IMR-90 (cell line): ENCODE measurements at regions not wholly inside any gene's neighbourhood (a gene's known extent, or its start where the extent isn't known, plus 50 kb on each side); places are given as distances from the start of the nearest gene placed in this dataset.
A peak's percentile ranks its signal among the peaks of the same experiment; 100 is the strongest.

Experiments used
- ATAC-seq: fragments of 200-7000 bp; cut with Tn5 transposase; 2 replicates; pipeline ENCODE4 v1.9.1; 2020; ENCODE audit warnings: low read depth, mild to moderate bottlenecking, moderate library complexity
- BruUV-seq: library from RNA; stranded (reverse); fragments of 400-500 nt; replicated peaks from 2 replicates; lab custom pipeline; 2021; lab: Mats Ljungman, UMichigan
- CTCF ChIA-PET: fragments of 300-600 bp; formaldehyde crosslinking; extraction: SDS; loops from one replicate; lab custom pipeline; 2021; ENCODE audit warnings: antibody characterized with exemption; lab: Yijun Ruan, JAX
- POLR2A ChIA-PET: fragments of 300-600 bp; sonication (Branson Sonifier 250); formaldehyde crosslinking; loops from one replicate; lab custom pipeline; 2022; ENCODE audit warnings: antibody characterized with exemption; ENCODE audit not compliant: unreplicated experiment; lab: Charles Lee
- DNase-seq: peaks from one replicate; pipeline ENCODE4 v3.0.0; 2013
- H2AFZ ChIP-seq: replicated peaks from 2 replicates; pipeline ENCODE3; 2013; ENCODE audit warnings: low read length, mild to moderate bottlenecking; ENCODE audit not compliant: poor library complexity
- H2AK5ac ChIP-seq: 2 replicates; pipeline ENCODE4 v1.6.1; 2013; ENCODE audit warnings: low read depth, low read length, inconsistent platforms
- H2AK9ac ChIP-seq: replicated peaks from 2 replicates; pipeline ENCODE3; 2013; ENCODE audit warnings: mild to moderate bottlenecking, low read depth, low read length, moderate library complexity; ENCODE audit not compliant: poor library complexity
- H2BK120ac ChIP-seq: 2 replicates; pipeline ENCODE4 v1.6.1; 2013; ENCODE audit warnings: low read depth, low read length, inconsistent platforms
- H2BK15ac ChIP-seq: 3 replicates; pipeline ENCODE4 v1.6.1; 2013; ENCODE audit warnings: low read depth, low read length, inconsistent platforms
- H2BK20ac ChIP-seq: 2 replicates; pipeline ENCODE4 v1.6.1; 2013; ENCODE audit warnings: low read depth, mild to moderate bottlenecking, inconsistent platforms, low read length, moderate library complexity
- H2BK5ac ChIP-seq: 2 replicates; pipeline ENCODE4 v1.6.1; 2013; ENCODE audit warnings: mild to moderate bottlenecking, low read depth, low read length, inconsistent platforms; ENCODE audit not compliant: poor library complexity, severe bottlenecking
- H3K14ac ChIP-seq: replicated peaks from 2 replicates; pipeline ENCODE4 v1.6.1; 2013; ENCODE audit warnings: low read depth, low read length, inconsistent platforms
- H3K18ac ChIP-seq: 2 replicates; pipeline ENCODE4 v1.6.1; 2013; ENCODE audit warnings: low read depth, low read length, control low read depth
- H3K23ac ChIP-seq: 2 replicates; pipeline ENCODE4 v1.6.1; 2013; ENCODE audit warnings: low read depth, low read length, inconsistent platforms
- H3K27ac ChIP-seq: 2 replicates; pipeline ENCODE4 v1.5.1; 2013; ENCODE audit warnings: mild to moderate bottlenecking, control low read depth, low read length; ENCODE audit not compliant: insufficient read depth
- H3K27me3 ChIP-seq: 2 replicates; pipeline ENCODE4 v1.6.1; 2013; ENCODE audit warnings: low read length; ENCODE audit not compliant: control insufficient read depth, insufficient read depth
- H3K36me3 ChIP-seq: 2 replicates; pipeline ENCODE4 v1.6.1; 2013; ENCODE audit warnings: low read length, mixed read lengths; ENCODE audit not compliant: control insufficient read depth, insufficient read depth
- H3K4ac ChIP-seq: 2 replicates; pipeline ENCODE4 v1.6.1; 2013; ENCODE audit warnings: low read depth, low read length, inconsistent platforms
- H3K4me1 ChIP-seq: 2 replicates; pipeline ENCODE4 v1.6.1; 2013; ENCODE audit warnings: low read length, mixed read lengths; ENCODE audit not compliant: control insufficient read depth, insufficient read depth
- H3K4me2 ChIP-seq: 2 replicates; pipeline ENCODE4 v1.6.1; 2013; ENCODE audit warnings: low read depth, mild to moderate bottlenecking, control low read depth, low read length, moderate library complexity
- H3K4me3 ChIP-seq: 2 replicates; pipeline ENCODE4 v1.5.1; 2013; ENCODE audit warnings: low read depth, mild to moderate bottlenecking, control low read depth, low read length, moderate library complexity; ENCODE audit not compliant: insufficient read depth
- H3K56ac ChIP-seq: 2 replicates; pipeline ENCODE4 v1.6.1; 2013; ENCODE audit warnings: low read length, inconsistent platforms; ENCODE audit not compliant: insufficient read depth; ENCODE audit errors: extremely low read depth
- H3K79me1 ChIP-seq, 2 experiments: 2 replicates each; pipeline ENCODE4 v1.6.1; 2013; ENCODE audit warnings: low read length in 2 of 2, inconsistent platforms in 1 of 2, low read depth in 1 of 2
- H3K9ac ChIP-seq: 2 replicates; pipeline ENCODE4 v1.6.1; 2013; ENCODE audit warnings: low read depth, low read length, control low read depth
- H3K9me1 ChIP-seq: 2 replicates; pipeline ENCODE4 v1.6.1; 2013; ENCODE audit warnings: low read length, inconsistent platforms; ENCODE audit not compliant: insufficient read depth
- H3K9me3 ChIP-seq: 2 replicates; pipeline ENCODE4 v1.6.1; 2013; ENCODE audit warnings: low read length; ENCODE audit not compliant: control insufficient read depth, insufficient read depth
- H4K20me1 ChIP-seq: 2 replicates; pipeline ENCODE4 v1.6.1; 2013; ENCODE audit warnings: low read length, inconsistent platforms; ENCODE audit not compliant: insufficient read depth
- H4K5ac ChIP-seq: 2 replicates; pipeline ENCODE4 v1.6.1; 2013; ENCODE audit warnings: mild to moderate bottlenecking, low read depth, low read length, control low read depth
- H4K8ac ChIP-seq, 2 experiments: 2 replicates each; pipeline ENCODE4 v1.6.1; 2013; ENCODE audit warnings: low read depth in 2 of 2, low read length in 2 of 2, control low read depth in 1 of 2, inconsistent platforms in 1 of 2
- H4K91ac ChIP-seq: 2 replicates; pipeline ENCODE4 v1.6.1; 2013; ENCODE audit warnings: low read depth, low read length, inconsistent platforms; ENCODE audit not compliant: insufficient read depth
- BHLHE40 ChIP-seq: fragments of 150-350 bp; IDR thresholded peaks from 2 replicates; pipeline ENCODE4 v1.6.1; 2016; ENCODE audit warnings: mild to moderate bottlenecking, low read depth, low read length
- CEBPB ChIP-seq: IDR thresholded peaks from 2 replicates; pipeline ENCODE4 v1.6.1; 2012; ENCODE audit warnings: low read depth, low read length, improper control_type of control experiment
- CHD1 ChIP-seq: IDR thresholded peaks from 2 replicates; pipeline ENCODE4 v1.6.1; 2012; ENCODE audit warnings: low read depth, low read length, improper control_type of control experiment
- CTCF ChIP-seq: conservative IDR thresholded peaks from 2 replicates; pipeline ENCODE4 v1.5.1; 2012; ENCODE audit warnings: mild to moderate bottlenecking, low read depth, low read length, improper control_type of control experiment
- ELK1 ChIP-seq: fragments of 150-350 bp; IDR thresholded peaks from 2 replicates; pipeline ENCODE4 v1.6.1; 2016; ENCODE audit warnings: low read depth, mild to moderate bottlenecking, low read length, moderate library complexity, borderline replicate concordance
- MAFK ChIP-seq: IDR thresholded peaks from 2 replicates; pipeline ENCODE4 v1.6.1; 2012; ENCODE audit warnings: low read depth, low read length, improper control_type of control experiment
- MAZ ChIP-seq: IDR thresholded peaks from 2 replicates; pipeline ENCODE4 v1.6.1; 2012; ENCODE audit warnings: low read depth, mild to moderate bottlenecking, low read length, improper control_type of control experiment, moderate library complexity, borderline replicate concordance
- MXI1 ChIP-seq: IDR thresholded peaks from 2 replicates; pipeline ENCODE4 v1.6.1; 2012; ENCODE audit warnings: low read depth, mild to moderate bottlenecking, low read length, moderate library complexity, borderline replicate concordance
- NFE2L2 ChIP-seq: fragments of 150-350 bp; IDR thresholded peaks from 2 replicates; pipeline ENCODE4 v1.6.1; 2016; ENCODE audit warnings: low read depth, mild to moderate bottlenecking, low read length
- POLR2A ChIP-seq: IDR thresholded peaks from 2 replicates; pipeline ENCODE4 v1.6.1; 2012; ENCODE audit warnings: mild to moderate bottlenecking, low read depth, low read length
- RAD21 ChIP-seq: IDR thresholded peaks from 2 replicates; pipeline ENCODE4 v1.6.1; 2012; ENCODE audit warnings: low read length, improper control_type of control experiment
- RCOR1 ChIP-seq: IDR thresholded peaks from 2 replicates; pipeline ENCODE4 v1.6.1; 2012; ENCODE audit warnings: mild to moderate bottlenecking, low read length, improper control_type of control experiment; ENCODE audit not compliant: insufficient replicate concordance
- SMC3 ChIP-seq: fragments of 150-350 bp; IDR thresholded peaks from 2 replicates; pipeline ENCODE4 v1.6.1; 2016; ENCODE audit warnings: low read depth, mild to moderate bottlenecking, antibody characterized with exemption, low read length, moderate library complexity
- USF2 ChIP-seq: fragments of 150-350 bp; IDR thresholded peaks from 2 replicates; pipeline ENCODE4 v1.6.1; 2017; ENCODE audit warnings: mild to moderate bottlenecking, antibody characterized with exemption, low read length, low read depth
- WGBS, 2 experiments: methylation state at CpG; one replicate each; pipeline versions ENCODE4 v1.1.5 to v1.1.7; 2013; ENCODE audit warnings: missing lambda C conversion rate in 2 of 2; ENCODE audit not compliant: insufficient read length in 1 of 2; ENCODE audit errors: extremely low coverage in 2 of 2; 5-methylcytosine and 5-hydroxymethylcytosine counted together
- dilution Hi-C: fragments of 300-500 bp; cut with HindIII; formaldehyde crosslinking; loops from one replicate; pipeline ENCODE4 v1.14.3; 2018; ENCODE audit warnings: low sequenced_read_pairs; ENCODE audit not compliant: unreplicated experiment
- in situ Hi-C: fragments of 300-500 bp; cut with MboI; formaldehyde crosslinking; loops from 3 replicates; pipeline ENCODE4 v1.14.3; 2019; ENCODE audit warnings: low sequenced_read_pairs, inconsistent platforms, mixed read lengths
- intact Hi-C: fragments of 100-400 bp; cut with micrococcal nuclease; formaldehyde crosslinking; loops from 2 replicates; pipeline ENCODE4 v1.10.0; 2022

GRCh38 chr20:12925210-12925755 is 83.5 kb upstream of the SPTLC3 start:
- H3K9me3 ChIP-seq = no peaks in the 10 kb centered on the region

More at GRCh38 chr20:12925210-12925755, 83.5 kb upstream of the SPTLC3 start:
- Histone ChIP-seq H2AFZ (peak overlapping the region; percentile 66), H2BK20ac (peak overlapping the region; percentile 10; the same call in 1 of the 2 replicates), H2AK9ac (peak overlapping the region; percentile 15), H3K4me3 (no peak overlapping the region), H3K27ac (no peak overlapping the region), H4K5ac (no peak overlapping the region; the same call in 1 of the 2 replicates), H3K27me3 (peaks cover 2% of the 10 kb centered on the region; the same call in 1 of the 2 replicates), H3K4me2 (no peak overlapping the region; the same call in 1 of the 2 replicates), H3K9ac (no peak overlapping the region), H4K20me1 (no peaks in the 10 kb centered on the region), H2BK15ac (no peak overlapping the region), H3K56ac (no peak overlapping the region), H4K91ac (no peak overlapping the region), H2AK5ac (no peak overlapping the region), H3K36me3 (no peaks in the 10 kb centered on the region), H4K8ac (no peak overlapping the region), H3K14ac (no peak overlapping the region), H3K18ac (no peak overlapping the region), H3K9me1 (0 out of 2 replicates have a peak, but pooled peaks cover 3% of the 10 kb centered on the region), H2BK120ac (0 out of 2 replicates have a peak overlapping the region, but pooled peaks have one; percentile 20), H2BK5ac (no peak overlapping the region), H3K79me1 (no peaks in the 10 kb centered on the region), H3K4ac (no peak overlapping the region), H3K23ac (no peak overlapping the region), H3K4me1 (peaks cover 17% of the 10 kb centered on the region)
- intact Hi-C loops = loop anchor here (1.0 to 5.0 kb wide), 4 partner anchors 41 to 1250 kb away; no protein-coding TSS in a partner anchor
- no TSS peak for BruUV-seq
- ChIA-PET CTCF (interaction anchor here (0.6 to 3.7 kb wide), 5 partner anchors 10 to 185 kb away, joined by 3 to 24 read pairs (median 4); no protein-coding TSS in a partner anchor), POLR2A (no interaction called here)
- no CpG with 5 or more reads among the region's 7 CpGs for WGBS, 2 experiments
- no peak for TF ChIP-seq MXI1
- no peak for TF ChIP-seq ELK1
- TF ChIP-seq CEBPB = no peak
- peak; percentile 98 for TF ChIP-seq RAD21
- TF ChIP-seq MAFK = 0 out of 2 replicates have a peak, but pooled peaks have one; percentile 2
- TF ChIP-seq MAZ = peak; percentile 45
- peak; percentile 100 for TF ChIP-seq CTCF
- TF ChIP-seq USF2 = no peak
- no peak for TF ChIP-seq NFE2L2
- TF ChIP-seq SMC3 = peak; percentile 92
- TF ChIP-seq POLR2A = peak; percentile 47
- TF ChIP-seq BHLHE40 = no peak
- TF ChIP-seq RCOR1 = no peak
- TF ChIP-seq CHD1 = no peak
- dilution Hi-C loops = no loop called here
- ATAC-seq (peak; percentile 81), DNase-seq (peak; percentile 85)
- in situ Hi-C loops = no loop called here
